ENCODE measurements at regions not wholly inside any gene's neighbourhood (a gene's known extent, or its start where the extent isn't known, plus 50 kb on each side); places are given as distances from the start of the nearest gene placed in this dataset.
"Not testable (repeated sequence)": the region's sequence is repeated elsewhere in the genome, so short reads cannot be mapped to it uniquely, and the experiment has no call there.

- no peak for ATAC-seq
These were observed 156.5 kb upstream of the MED14 start for GRCh38 chrX:40891798-40892197.

- no peak for ATAC-seq
These were observed 158.0 kb upstream of the MED14 start for GRCh38 chrX:40893251-40893910.

GRCh38 chrX:40895246-40895645 is 159.9 kb upstream of the MED14 start:
- no peak for ATAC-seq

GRCh38 chrX:40897718-40898270 is 162.5 kb upstream of the MED14 start:
- no peak for ATAC-seq

GRCh38 chrX:40904739-40905138 is 169.4 kb upstream of the MED14 start:
- not testable (repeated sequence) for ATAC-seq

GRCh38 chrX:40908026-40908425 is 172.7 kb upstream of the MED14 start:
- no peak for ATAC-seq

- ATAC-seq: no peak
These were observed 173.6 kb upstream of the MED14 start for GRCh38 chrX:40908857-40909475.

- no peak for ATAC-seq
These were observed 173.1 kb upstream of the USP9X start for GRCh38 chrX:40912166-40912565.

- no peak for ATAC-seq
These were observed 172.7 kb upstream of the USP9X start for GRCh38 chrX:40912576-40912975.

GRCh38 chrX:40920351-40920750 is 164.9 kb upstream of the USP9X start:
- ATAC-seq: no peak

- no peak for ATAC-seq
These were observed 162.9 kb upstream of the USP9X start for GRCh38 chrX:40922307-40922706.

GRCh38 chrX:40926739-40927427 is 158.4 kb upstream of the USP9X start:
- ATAC-seq: not testable (repeated sequence)

GRCh38 chrX:40928076-40928475 is 157.2 kb upstream of the USP9X start:
- ATAC-seq: no peak

GRCh38 chrX:40931921-40932320 is 153.3 kb upstream of the USP9X start:
- peak; percentile 31 for ATAC-seq

- ATAC-seq: no peak
These were observed 152.0 kb upstream of the USP9X start for GRCh38 chrX:40933132-40933705.

GRCh38 chrX:40933706-40934425 is 151.4 kb upstream of the USP9X start:
- no peak for ATAC-seq

GRCh38 chrX:40936827-40937226 is 148.4 kb upstream of the USP9X start:
- peak; percentile 69 for ATAC-seq

- no peak for ATAC-seq
These were observed 146.8 kb upstream of the USP9X start for GRCh38 chrX:40938423-40938822.

GRCh38 chrX:40943093-40943641 is 142.1 kb upstream of the USP9X start:
- ATAC-seq: no peak

GRCh38 chrX:40945361-40945713 is 139.9 kb upstream of the USP9X start:
- peak; percentile 70 for ATAC-seq

GRCh38 chrX:40947276-40947675 is 138.0 kb upstream of the USP9X start:
- no peak for ATAC-seq

GRCh38 chrX:40949071-40949470 is 136.2 kb upstream of the USP9X start:
- no peak for ATAC-seq
